CD14-positive monocyte (primary cell): ENCODE measurements at regions not wholly inside any gene's neighbourhood (a gene's known extent, or its start where the extent isn't known, plus 50 kb on each side); places are given as distances from the start of the nearest gene placed in this dataset.

Experiments used
- DNase-seq, 3 donors: peaks; one replicate each; pipeline ENCODE4 v3.0.0-alpha.2; 2011 to 2022
- H2AFZ ChIP-seq: 2 replicates; pipeline ENCODE4 v1.6.0; 2012; ENCODE audit warnings: mild to moderate bottlenecking, low read depth, low read length, inconsistent platforms; ENCODE audit not compliant: insufficient read depth, poor library complexity, severe bottlenecking
- H3K27ac ChIP-seq, 2 donors: 1 replicate in 1 of 2; 2 replicates in 1 of 2; pipeline ENCODE4 v1.5.1; 2012 to 2013; ENCODE audit warnings: low read length in 2 of 2, control low read depth in 1 of 2, inconsistent platforms in 1 of 2, low read depth in 1 of 2, mild to moderate bottlenecking in 1 of 2
- H3K27me3 ChIP-seq, 2 donors: one replicate each; pipeline versions ENCODE4 v1.6.0 to v1.6.1; 2011 to 2013; ENCODE audit warnings: low read length in 2 of 2; ENCODE audit not compliant: control insufficient read depth in 2 of 2, insufficient read depth in 2 of 2
- H3K36me3 ChIP-seq, 2 donors: replicated peaks in 1 of 2; 1 replicate in 1 of 2; 2 replicates in 1 of 2; pipeline versions ENCODE4 v1.5.1 to v1.6.1; 2012 to 2013; ENCODE audit warnings: low read length in 2 of 2, control low read depth in 1 of 2, inconsistent platforms in 1 of 2, mild to moderate bottlenecking in 1 of 2; ENCODE audit not compliant: insufficient read depth in 2 of 2, control insufficient read depth in 1 of 2
- H3K4me1 ChIP-seq, 2 donors: 1 replicate in 1 of 2; 2 replicates in 1 of 2; pipeline versions ENCODE4 v1.5.1 to v1.6.1; 2012 to 2013; ENCODE audit warnings: low read length in 2 of 2, control low read depth in 1 of 2, inconsistent platforms in 1 of 2, mild to moderate bottlenecking in 1 of 2, moderate library complexity in 1 of 2; ENCODE audit not compliant: insufficient read depth in 2 of 2, control insufficient read depth in 1 of 2
- H3K4me2 ChIP-seq: replicated peaks from 2 replicates; pipeline ENCODE3; 2012; ENCODE audit warnings: low read length, moderate library complexity, mild to moderate bottlenecking; ENCODE audit not compliant: poor library complexity, severe bottlenecking; ENCODE audit errors: extremely low read depth
- H3K4me3 ChIP-seq, 3 experiments: fragments of 200-600 bp in 1 of 3; sonication (generic) in 1 of 3; replicated peaks in 1 of 3; 1 replicate in 2 of 3; 2 replicates in 1 of 3; pipeline ENCODE4 v1.5.1; 2011 to 2013; ENCODE audit warnings: low read length in 3 of 3, mild to moderate bottlenecking in 3 of 3, control low read depth in 2 of 3, low read depth in 2 of 3, inconsistent platforms in 1 of 3, moderate library complexity in 1 of 3
- H3K79me2 ChIP-seq: 2 replicates; pipeline ENCODE4 v1.6.0; 2012; ENCODE audit warnings: mild to moderate bottlenecking, control low read depth, inconsistent platforms, low read length, moderate library complexity; ENCODE audit not compliant: insufficient read depth
- H3K9ac ChIP-seq: 2 replicates; pipeline ENCODE4 v1.6.0; 2017; ENCODE audit warnings: low read length, mild to moderate bottlenecking; ENCODE audit not compliant: insufficient read depth, poor library complexity, severe bottlenecking
- H3K9me3 ChIP-seq, 2 donors: replicated peaks in 1 of 2; 1 replicate in 1 of 2; 2 replicates in 1 of 2; pipeline versions ENCODE4 v1.5.1 to v1.6.1; 2012 to 2013; ENCODE audit warnings: low read length in 2 of 2, control low read depth in 1 of 2; ENCODE audit not compliant: control insufficient read depth in 1 of 2, insufficient read depth in 1 of 2
- H4K20me1 ChIP-seq: 2 replicates; pipeline ENCODE4 v1.6.0; 2012; ENCODE audit warnings: mild to moderate bottlenecking, low read length, control low read depth, moderate library complexity; ENCODE audit not compliant: insufficient read depth
- H3K27ac Mint-ChIP-seq, 7 donors: one replicate each; pipeline ENCODE4 v1.8.0; 2020; ENCODE audit warnings: mild to moderate bottlenecking in 7 of 7, mixed read lengths in 7 of 7, moderate library complexity in 6 of 7, inconsistent platforms in 2 of 7
- H3K27me3 Mint-ChIP-seq, 3 donors: one replicate each; pipeline ENCODE4 v1.8.0; 2021 to 2022; ENCODE audit warnings: low read depth in 3 of 3, mild to moderate bottlenecking in 3 of 3, mixed read lengths in 3 of 3, moderate library complexity in 3 of 3, inconsistent platforms in 1 of 3
- H3K36me3 Mint-ChIP-seq, 2 donors: one replicate each; pipeline ENCODE4 v1.8.0; 2020; ENCODE audit warnings: mixed read lengths in 2 of 2, inconsistent platforms in 1 of 2, mild to moderate bottlenecking in 1 of 2
- H3K4me1 Mint-ChIP-seq: one replicate; pipeline ENCODE4 v1.8.0; 2020; ENCODE audit warnings: mild to moderate bottlenecking, mixed read lengths
- H3K4me3 Mint-ChIP-seq, 2 donors: one replicate each; pipeline ENCODE4 v1.8.0; 2020; ENCODE audit warnings: mild to moderate bottlenecking in 2 of 2, mixed read lengths in 2 of 2, moderate library complexity in 1 of 2
- H3K9me3 Mint-ChIP-seq, 7 donors: one replicate each; pipeline ENCODE4 v1.8.0; 2020 to 2022; ENCODE audit warnings: mixed read lengths in 7 of 7, mild to moderate bottlenecking in 6 of 7, moderate library complexity in 6 of 7, inconsistent platforms in 2 of 7
- WGBS: methylation state at CpG from one replicate; pipeline ENCODE4 v1.1.5; 2013; ENCODE audit warnings: missing lambda C conversion rate; ENCODE audit not compliant: insufficient coverage; 5-methylcytosine and 5-hydroxymethylcytosine counted together
- intact Hi-C, 2 donors: fragments of 100-400 bp; cut with micrococcal nuclease; formaldehyde crosslinking; loops; one replicate each; pipeline versions ENCODE4 v1.15.0 to v1.15.1; 2023
- TF ChIP-seq, protein P1 (sequence below): fragments of 200-600 bp; IDR thresholded peaks from one replicate; pipeline ENCODE4 v1.8.0; 2022; ENCODE audit warnings: antibody characterized with exemption, mild to moderate bottlenecking

DNA sequence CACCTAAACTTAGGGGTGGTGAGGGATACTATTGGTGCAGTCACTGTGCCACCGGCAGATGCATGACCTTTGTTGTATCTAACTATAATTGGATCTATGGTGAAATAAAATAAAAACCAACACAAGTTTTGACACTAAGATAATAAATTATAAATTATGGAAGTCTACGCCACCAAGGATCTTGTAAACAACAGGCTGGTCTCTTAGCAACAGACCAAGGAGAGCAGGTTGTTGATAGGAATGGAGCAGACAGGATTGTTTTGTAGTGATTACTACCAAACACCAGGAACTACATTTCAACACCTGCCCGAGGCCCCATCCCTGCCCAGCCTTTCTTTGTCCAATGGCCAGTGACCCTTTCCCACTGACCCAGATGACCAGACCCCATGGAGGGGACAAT lies 1178.0 kb downstream of the VRK1 start:
- Histone ChIP-seq H3K36me3 (no peaks in the 10 kb centered on the region), H3K9me3 (no peaks in the 10 kb centered on the region), H3K4me1 (no peaks in the 10 kb centered on the region), H3K9ac (no peak overlapping the region), H3K79me2 (no peaks in the 10 kb centered on the region), H4K20me1 (no peaks in the 10 kb centered on the region), H3K27ac (no peak overlapping the region), H3K27me3 (no peaks in the 10 kb centered on the region), H2AFZ (no peak overlapping the region), H3K4me3 (no peak overlapping the region), H3K4me2 (no peak overlapping the region)
- Mint-ChIP-seq H3K27me3 (peaks cover 0 to 3% (median 0%) of the 10 kb centered on the region in 3 donors), H3K4me1 (no peaks in the 10 kb centered on the region), H3K27ac (no peak overlapping the region), H3K36me3 (no peaks in the 10 kb centered on the region), H3K9me3 (peaks cover 0 to 6% (median 0%) of the 10 kb centered on the region in 7 donors), H3K4me3 (no peak overlapping the region)
- TF ChIP-seq, protein P1, sequence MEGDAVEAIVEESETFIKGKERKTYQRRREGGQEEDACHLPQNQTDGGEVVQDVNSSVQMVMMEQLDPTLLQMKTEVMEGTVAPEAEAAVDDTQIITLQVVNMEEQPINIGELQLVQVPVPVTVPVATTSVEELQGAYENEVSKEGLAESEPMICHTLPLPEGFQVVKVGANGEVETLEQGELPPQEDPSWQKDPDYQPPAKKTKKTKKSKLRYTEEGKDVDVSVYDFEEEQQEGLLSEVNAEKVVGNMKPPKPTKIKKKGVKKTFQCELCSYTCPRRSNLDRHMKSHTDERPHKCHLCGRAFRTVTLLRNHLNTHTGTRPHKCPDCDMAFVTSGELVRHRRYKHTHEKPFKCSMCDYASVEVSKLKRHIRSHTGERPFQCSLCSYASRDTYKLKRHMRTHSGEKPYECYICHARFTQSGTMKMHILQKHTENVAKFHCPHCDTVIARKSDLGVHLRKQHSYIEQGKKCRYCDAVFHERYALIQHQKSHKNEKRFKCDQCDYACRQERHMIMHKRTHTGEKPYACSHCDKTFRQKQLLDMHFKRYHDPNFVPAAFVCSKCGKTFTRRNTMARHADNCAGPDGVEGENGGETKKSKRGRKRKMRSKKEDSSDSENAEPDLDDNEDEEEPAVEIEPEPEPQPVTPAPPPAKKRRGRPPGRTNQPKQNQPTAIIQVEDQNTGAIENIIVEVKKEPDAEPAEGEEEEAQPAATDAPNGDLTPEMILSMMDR: no peak
- no CpG with 5 or more reads among the region's 3 CpGs for WGBS
- intact Hi-C loops: no loop called here
- no peak for DNase-seq

DNA sequence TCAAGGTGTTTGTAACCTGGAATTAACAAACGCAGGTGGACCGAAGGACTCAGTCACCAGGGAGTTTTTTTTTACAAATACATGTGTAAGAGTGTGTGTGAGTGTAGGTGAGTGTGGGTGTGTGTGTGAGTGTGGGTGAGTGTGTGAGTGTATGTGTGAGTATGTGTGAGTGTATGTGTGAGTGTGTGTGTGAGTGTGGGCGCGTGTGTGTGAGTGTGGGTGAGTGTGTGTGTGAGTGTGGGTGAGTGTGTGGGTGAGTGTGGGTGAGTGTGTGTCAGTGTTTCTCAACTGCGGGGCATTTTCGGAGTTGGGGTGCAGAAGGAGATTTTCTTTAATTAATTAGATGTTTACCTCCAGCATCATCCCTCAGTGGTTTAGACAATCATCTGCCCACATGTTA lies 1178.8 kb downstream of the VRK1 start:
- Histone ChIP-seq H3K9ac (no peak overlapping the region), H4K20me1 (no peaks in the 10 kb centered on the region), H3K27ac (no peak overlapping the region), H3K27me3 (no peaks in the 10 kb centered on the region), H3K4me2 (no peak overlapping the region), H3K4me3 (no peak overlapping the region), H3K9me3 (no peaks in the 10 kb centered on the region), H3K36me3 (no peaks in the 10 kb centered on the region), H2AFZ (no peak overlapping the region), H3K4me1 (no peaks in the 10 kb centered on the region), H3K79me2 (no peaks in the 10 kb centered on the region)
- no peak for DNase-seq
- H3K4me3 Mint-ChIP-seq: no peak overlapping the region
- no peaks in the 10 kb centered on the region for H3K4me1 Mint-ChIP-seq
- H3K27me3 Mint-ChIP-seq: peaks cover 0 to 3% (median 0%) of the 10 kb centered on the region in 3 donors
- 76% methylated on average over 4 of the region's 6 CpGs for WGBS
- TF ChIP-seq, protein P1: no peak
- intact Hi-C loops: no loop called here
- peaks cover 0 to 6% (median 0%) of the 10 kb centered on the region in 7 donors for H3K9me3 Mint-ChIP-seq
- H3K36me3 Mint-ChIP-seq: no peaks in the 10 kb centered on the region
- H3K27ac Mint-ChIP-seq: no peak overlapping the region
